B cell (primary cell): ENCODE measurements at regions not wholly inside any gene's neighbourhood (a gene's known extent, or its start where the extent isn't known, plus 50 kb on each side); places are given as distances from the start of the nearest gene placed in this dataset.
"Not testable (repeated sequence)": the region's sequence is repeated elsewhere in the genome, so short reads cannot be mapped to it uniquely, and the experiment has no call there.

Source experiments
- EZH2 ChIP-seq: IDR thresholded peaks from 2 replicates; pipeline ENCODE4 v1.6.1; 2012; ENCODE audit warnings: borderline replicate concordance, low read depth, mild to moderate bottlenecking, moderate library complexity, low read length; ENCODE audit not compliant: insufficient read depth, poor library complexity, severe bottlenecking
- TF ChIP-seq, protein P1 (sequence below): fragments of 200-600 bp; IDR thresholded peaks from one replicate; pipeline ENCODE4 v1.8.0; 2022; ENCODE audit warnings: antibody characterized with exemption, mild to moderate bottlenecking

DNA sequence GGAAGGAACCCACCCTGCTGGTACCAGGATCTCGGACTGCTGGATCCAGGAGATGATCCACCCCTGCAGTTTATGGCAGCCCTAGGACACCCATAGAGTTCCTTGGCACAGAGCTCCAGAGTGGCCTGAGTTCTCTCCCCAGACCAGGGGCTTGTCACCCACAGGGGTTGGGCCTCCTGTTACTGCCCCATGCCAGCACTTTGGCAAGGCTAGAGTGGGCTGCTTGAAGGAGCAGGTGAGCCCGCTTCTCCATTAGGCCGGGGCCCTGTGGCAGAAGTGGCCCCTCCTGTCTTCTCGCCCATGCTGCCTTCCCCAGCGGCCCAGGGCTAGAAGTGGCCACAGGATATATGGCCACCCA lies 1073.9 kb downstream of the RPIA start:
- TF ChIP-seq, protein P1, sequence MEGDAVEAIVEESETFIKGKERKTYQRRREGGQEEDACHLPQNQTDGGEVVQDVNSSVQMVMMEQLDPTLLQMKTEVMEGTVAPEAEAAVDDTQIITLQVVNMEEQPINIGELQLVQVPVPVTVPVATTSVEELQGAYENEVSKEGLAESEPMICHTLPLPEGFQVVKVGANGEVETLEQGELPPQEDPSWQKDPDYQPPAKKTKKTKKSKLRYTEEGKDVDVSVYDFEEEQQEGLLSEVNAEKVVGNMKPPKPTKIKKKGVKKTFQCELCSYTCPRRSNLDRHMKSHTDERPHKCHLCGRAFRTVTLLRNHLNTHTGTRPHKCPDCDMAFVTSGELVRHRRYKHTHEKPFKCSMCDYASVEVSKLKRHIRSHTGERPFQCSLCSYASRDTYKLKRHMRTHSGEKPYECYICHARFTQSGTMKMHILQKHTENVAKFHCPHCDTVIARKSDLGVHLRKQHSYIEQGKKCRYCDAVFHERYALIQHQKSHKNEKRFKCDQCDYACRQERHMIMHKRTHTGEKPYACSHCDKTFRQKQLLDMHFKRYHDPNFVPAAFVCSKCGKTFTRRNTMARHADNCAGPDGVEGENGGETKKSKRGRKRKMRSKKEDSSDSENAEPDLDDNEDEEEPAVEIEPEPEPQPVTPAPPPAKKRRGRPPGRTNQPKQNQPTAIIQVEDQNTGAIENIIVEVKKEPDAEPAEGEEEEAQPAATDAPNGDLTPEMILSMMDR: not testable (repeated sequence)
- not testable (repeated sequence) for TF ChIP-seq EZH2
